Stomach (tissue), 4 donors: ENCODE measurements at regions not wholly inside any gene's neighbourhood (a gene's known extent, or its start where the extent isn't known, plus 50 kb on each side); places are given as distances from the start of the nearest gene placed in this dataset.

Experiments
- CTCF ChIP-seq, 7 experiments: fragments of 450-650 bp in 4 of 7; fragments of 200-600 bp in 3 of 7; sonication (generic) in 3 of 7; IDR thresholded peaks; one replicate each; pipeline ENCODE4 v1.5.1; 2016 to 2019; ENCODE audit warnings: antibody characterized with exemption in 7 of 7, control low read depth in 2 of 7, mild to moderate bottlenecking in 1 of 7
- POLR2A ChIP-seq, 4 donors: fragments of 450-650 bp; IDR thresholded peaks; one replicate each; pipeline ENCODE4 v1.6.1; 2016; ENCODE audit warnings: antibody characterized with exemption in 4 of 4, control low read depth in 2 of 4, mild to moderate bottlenecking in 1 of 4, moderate library complexity in 1 of 4
- POLR2AphosphoS5 ChIP-seq, 3 donors: sonication (generic); formaldehyde crosslinking; IDR thresholded peaks; one replicate each; pipeline ENCODE4 v1.6.1; 2016; ENCODE audit warnings: antibody characterized with exemption in 3 of 3

GRCh38 chrX:111006116-111006515, 89.9 kb upstream of the PAK3 start:
- TF ChIP-seq POLR2A (IDR thresholded peaks at IDR 0.05) = no peak
- TF ChIP-seq POLR2AphosphoS5 (IDR thresholded peaks at IDR 0.05) = no peak
- TF ChIP-seq CTCF (IDR thresholded peaks at IDR 0.05) = no peak
